Astrocyte (in vitro differentiated cells and primary cell): ENCODE measurements at regions not wholly inside any gene's neighbourhood (a gene's known extent, or its start where the extent isn't known, plus 50 kb on each side); places are given as distances from the start of the nearest gene placed in this dataset.

Experiments
- EZH2 ChIP-seq: IDR thresholded peaks from 2 replicates; pipeline ENCODE4 v1.6.1; 2012; ENCODE audit warnings: mild to moderate bottlenecking, low read length, inconsistent platforms; ENCODE audit not compliant: insufficient read depth
- TF ChIP-seq, protein P1 (sequence below): IDR thresholded peaks from 2 replicates; pipeline ENCODE4 v1.5.1; 2011; ENCODE audit warnings: low read depth, mild to moderate bottlenecking, inconsistent platforms, low read length, moderate library complexity; ENCODE audit not compliant: insufficient read depth

DNA sequence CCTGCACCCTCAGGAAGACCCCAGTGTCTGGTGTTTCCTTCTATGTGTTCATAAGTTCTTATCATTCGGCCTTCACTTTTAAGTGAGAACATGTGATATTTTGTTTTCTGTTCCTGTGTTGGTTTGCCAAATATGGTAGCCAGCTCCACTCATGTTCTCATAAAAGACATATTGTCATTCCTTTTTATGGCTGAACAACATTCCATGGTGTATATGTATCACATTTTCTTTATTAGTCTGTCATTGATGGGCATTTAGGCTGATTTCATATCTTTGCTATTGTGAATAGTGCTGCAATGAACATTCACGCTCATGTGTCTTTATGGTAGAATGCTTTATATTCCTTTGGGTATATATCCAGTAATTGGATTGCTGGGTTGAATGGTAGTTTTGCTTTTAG, 645.1 kb downstream of the SLC16A7 start:
- TF ChIP-seq, protein P1, sequence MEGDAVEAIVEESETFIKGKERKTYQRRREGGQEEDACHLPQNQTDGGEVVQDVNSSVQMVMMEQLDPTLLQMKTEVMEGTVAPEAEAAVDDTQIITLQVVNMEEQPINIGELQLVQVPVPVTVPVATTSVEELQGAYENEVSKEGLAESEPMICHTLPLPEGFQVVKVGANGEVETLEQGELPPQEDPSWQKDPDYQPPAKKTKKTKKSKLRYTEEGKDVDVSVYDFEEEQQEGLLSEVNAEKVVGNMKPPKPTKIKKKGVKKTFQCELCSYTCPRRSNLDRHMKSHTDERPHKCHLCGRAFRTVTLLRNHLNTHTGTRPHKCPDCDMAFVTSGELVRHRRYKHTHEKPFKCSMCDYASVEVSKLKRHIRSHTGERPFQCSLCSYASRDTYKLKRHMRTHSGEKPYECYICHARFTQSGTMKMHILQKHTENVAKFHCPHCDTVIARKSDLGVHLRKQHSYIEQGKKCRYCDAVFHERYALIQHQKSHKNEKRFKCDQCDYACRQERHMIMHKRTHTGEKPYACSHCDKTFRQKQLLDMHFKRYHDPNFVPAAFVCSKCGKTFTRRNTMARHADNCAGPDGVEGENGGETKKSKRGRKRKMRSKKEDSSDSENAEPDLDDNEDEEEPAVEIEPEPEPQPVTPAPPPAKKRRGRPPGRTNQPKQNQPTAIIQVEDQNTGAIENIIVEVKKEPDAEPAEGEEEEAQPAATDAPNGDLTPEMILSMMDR, result no peak
- no peak for TF ChIP-seq EZH2
